Esophagus squamous epithelium (tissue), 5 donors: ENCODE measurements at regions not wholly inside any gene's neighbourhood (a gene's known extent, or its start where the extent isn't known, plus 50 kb on each side); places are given as distances from the start of the nearest gene placed in this dataset.

ENCODE experiments used
- DNase-seq: peaks from one replicate; lab custom pipeline; 2025; lab: John Stamatoyannopoulos, UW
- H3K27ac ChIP-seq, 4 donors: fragments of 200-600 bp; sonication (generic); one replicate each; pipeline ENCODE4 v1.5.1; 2016 to 2019; ENCODE audit warnings: mild to moderate bottlenecking in 1 of 4
- H3K27me3 ChIP-seq, 4 donors: fragments of 200-600 bp; sonication (generic); 1 replicate in 3 of 4; 2 replicates in 1 of 4; pipeline versions ENCODE4 v1.5.1 to v1.6.0; 2017 to 2021; ENCODE audit warnings: antibody characterized with exemption in 1 of 4
- H3K36me3 ChIP-seq, 3 donors: fragments of 200-600 bp; sonication (generic); one replicate each; pipeline ENCODE4 v1.5.1; 2016 to 2019
- H3K4me1 ChIP-seq, 3 donors: fragments of 200-600 bp; sonication (generic); one replicate each; pipeline ENCODE4 v1.5.1; 2017 to 2019
- H3K4me3 ChIP-seq, 4 donors: fragments of 200-600 bp; sonication (generic); 1 replicate in 3 of 4; 2 replicates in 1 of 4; pipeline ENCODE4 v1.5.1; 2016 to 2019; ENCODE audit warnings: mild to moderate bottlenecking in 2 of 4, moderate library complexity in 1 of 4
- H3K9me3 ChIP-seq, 3 donors: fragments of 200-600 bp; sonication (generic); one replicate each; pipeline ENCODE4 v1.5.1; 2016 to 2019
- POLR2A ChIP-seq, 4 donors: fragments of 450-650 bp; IDR thresholded peaks; one replicate each; pipeline ENCODE4 v1.6.1; 2017; ENCODE audit warnings: antibody characterized with exemption in 4 of 4, mild to moderate bottlenecking in 4 of 4, moderate library complexity in 3 of 4
- WGBS, 2 donors: methylation state at CpG; one replicate each; pipeline ENCODE4 v1.1.5; 2018; 5-methylcytosine and 5-hydroxymethylcytosine counted together
- intact Hi-C: fragments of 100-400 bp; cut with DNase I; formaldehyde crosslinking; loops from one replicate; pipeline ENCODE4 v1.15.0; 2022
- TF ChIP-seq, protein P1 (sequence below), 6 experiments: fragments of 450-650 bp in 4 of 6; fragments of 200-600 bp in 2 of 6; sonication (generic) in 2 of 6; IDR thresholded peaks; one replicate each; pipeline ENCODE4 v1.5.1; 2016 to 2019; ENCODE audit warnings: antibody characterized with exemption in 6 of 6, mild to moderate bottlenecking in 4 of 6, moderate library complexity in 4 of 6
- donor health status: DM: yes; HTN: yes; CAD: no.

DNA sequence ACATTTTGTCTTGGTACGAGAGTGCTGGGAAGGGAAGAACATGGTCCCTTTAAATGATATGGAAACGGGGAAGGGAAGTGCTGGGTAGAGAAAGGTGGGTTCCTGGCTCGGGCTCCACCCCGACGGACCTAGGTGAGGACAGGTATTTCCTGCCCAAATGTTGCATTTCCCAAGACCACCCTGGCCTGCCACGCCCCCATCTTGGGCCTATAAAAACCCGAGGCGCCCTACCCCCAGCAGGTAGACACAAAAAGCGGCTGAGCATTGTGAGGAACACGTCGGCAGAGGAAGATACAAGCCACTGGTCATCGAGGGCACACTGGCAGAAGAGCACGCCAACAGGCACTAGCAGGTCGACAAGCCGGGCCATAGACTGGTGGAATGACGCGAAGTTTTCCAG lies 99.4 kb downstream of the AASDHPPT start:
- 93 to 95% methylated on average over 13 to 16 of the region's 17 CpGs for WGBS, 2 donors
- Histone ChIP-seq H3K4me3 (no peak overlapping the region), H3K27me3 (no peaks in the 10 kb centered on the region), H3K27ac (no peak overlapping the region), H3K36me3 (no peaks in the 10 kb centered on the region), H3K9me3 (no peaks in the 10 kb centered on the region), H3K4me1 (peaks cover 0 to 42% (median 5%) of the 10 kb centered on the region in 3 donors)
- intact Hi-C loops = no loop called here
- DNase-seq = no peak
- TF ChIP-seq, protein P1, sequence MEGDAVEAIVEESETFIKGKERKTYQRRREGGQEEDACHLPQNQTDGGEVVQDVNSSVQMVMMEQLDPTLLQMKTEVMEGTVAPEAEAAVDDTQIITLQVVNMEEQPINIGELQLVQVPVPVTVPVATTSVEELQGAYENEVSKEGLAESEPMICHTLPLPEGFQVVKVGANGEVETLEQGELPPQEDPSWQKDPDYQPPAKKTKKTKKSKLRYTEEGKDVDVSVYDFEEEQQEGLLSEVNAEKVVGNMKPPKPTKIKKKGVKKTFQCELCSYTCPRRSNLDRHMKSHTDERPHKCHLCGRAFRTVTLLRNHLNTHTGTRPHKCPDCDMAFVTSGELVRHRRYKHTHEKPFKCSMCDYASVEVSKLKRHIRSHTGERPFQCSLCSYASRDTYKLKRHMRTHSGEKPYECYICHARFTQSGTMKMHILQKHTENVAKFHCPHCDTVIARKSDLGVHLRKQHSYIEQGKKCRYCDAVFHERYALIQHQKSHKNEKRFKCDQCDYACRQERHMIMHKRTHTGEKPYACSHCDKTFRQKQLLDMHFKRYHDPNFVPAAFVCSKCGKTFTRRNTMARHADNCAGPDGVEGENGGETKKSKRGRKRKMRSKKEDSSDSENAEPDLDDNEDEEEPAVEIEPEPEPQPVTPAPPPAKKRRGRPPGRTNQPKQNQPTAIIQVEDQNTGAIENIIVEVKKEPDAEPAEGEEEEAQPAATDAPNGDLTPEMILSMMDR (IDR thresholded peaks at IDR 0.05) = no peak
- no peak for TF ChIP-seq POLR2A (IDR thresholded peaks at IDR 0.05)

DNA sequence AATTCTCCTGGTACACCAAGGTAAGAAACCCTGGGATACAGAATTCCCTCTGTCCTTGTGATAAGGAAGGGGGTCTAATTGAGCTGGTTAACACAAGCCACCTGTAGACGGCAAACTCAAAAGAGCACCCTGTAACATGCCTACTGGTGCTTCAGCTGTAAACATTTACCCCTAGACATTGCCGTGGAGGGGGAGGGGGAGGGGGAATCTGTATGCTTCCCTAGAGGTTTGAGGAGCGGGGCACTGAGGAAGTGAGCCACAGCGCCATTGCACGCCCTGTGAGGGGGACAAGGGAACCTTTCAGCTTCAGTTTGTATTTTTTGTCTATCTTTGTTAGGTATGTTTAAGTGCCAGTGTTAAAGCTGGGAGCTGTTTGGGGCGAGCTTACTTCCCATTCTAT lies 99.8 kb downstream of the AASDHPPT start:
- TF ChIP-seq, protein P1 (IDR thresholded peaks at IDR 0.05) = no peak
- no peak for TF ChIP-seq POLR2A (IDR thresholded peaks at IDR 0.05)
- H3K4me3 ChIP-seq = no peak overlapping the region
- no peak for DNase-seq
- H3K27me3 ChIP-seq = no peaks in the 10 kb centered on the region
- no peaks in the 10 kb centered on the region for H3K36me3 ChIP-seq
- WGBS, 2 donors = 63 to 68% methylated on average over 6 of the region's 6 CpGs
- intact Hi-C loops = no loop called here
- H3K9me3 ChIP-seq = no peaks in the 10 kb centered on the region
- no peak overlapping the region for H3K27ac ChIP-seq
- H3K4me1 ChIP-seq = peaks cover 0 to 38% (median 5%) of the 10 kb centered on the region in 3 donors

- Histone ChIP-seq H3K4me1 (peaks cover 0 to 29% (median 0%) of the 10 kb centered on the region in 3 donors), H3K9me3 (no peaks in the 10 kb centered on the region), H3K27me3 (no peaks in the 10 kb centered on the region), H3K36me3 (no peaks in the 10 kb centered on the region), H3K4me3 (no peak overlapping the region), H3K27ac (no peak overlapping the region)
- intact Hi-C loops = no loop called here
- DNase-seq = no peak
- no peak for TF ChIP-seq POLR2A (IDR thresholded peaks at IDR 0.05)
- TF ChIP-seq, protein P1 (IDR thresholded peaks at IDR 0.05) = no peak
- WGBS, 2 donors = 30 to 44% methylated on average over 1 of the region's 1 CpG
Measured at GRCh38 chr11:106178361-106178760, 100.9 kb downstream of the AASDHPPT start.

GRCh38 chr11:106179048-106179447 lies 101.6 kb downstream of the AASDHPPT start:
- no peaks in the 10 kb centered on the region for H3K27me3 ChIP-seq
- 74 to 86% methylated on average over 1 of the region's 1 CpG for WGBS, 2 donors
- TF ChIP-seq, protein P1 (IDR thresholded peaks at IDR 0.05) = no peak
- no peak for TF ChIP-seq POLR2A (IDR thresholded peaks at IDR 0.05)
- H3K27ac ChIP-seq = no peak overlapping the region
- H3K4me1 ChIP-seq = peaks cover 0 to 24% (median 0%) of the 10 kb centered on the region in 3 donors
- no peak for DNase-seq
- no peaks in the 10 kb centered on the region for H3K36me3 ChIP-seq
- H3K4me3 ChIP-seq = no peak overlapping the region
- no peaks in the 10 kb centered on the region for H3K9me3 ChIP-seq
- intact Hi-C loops = no loop called here

DNA sequence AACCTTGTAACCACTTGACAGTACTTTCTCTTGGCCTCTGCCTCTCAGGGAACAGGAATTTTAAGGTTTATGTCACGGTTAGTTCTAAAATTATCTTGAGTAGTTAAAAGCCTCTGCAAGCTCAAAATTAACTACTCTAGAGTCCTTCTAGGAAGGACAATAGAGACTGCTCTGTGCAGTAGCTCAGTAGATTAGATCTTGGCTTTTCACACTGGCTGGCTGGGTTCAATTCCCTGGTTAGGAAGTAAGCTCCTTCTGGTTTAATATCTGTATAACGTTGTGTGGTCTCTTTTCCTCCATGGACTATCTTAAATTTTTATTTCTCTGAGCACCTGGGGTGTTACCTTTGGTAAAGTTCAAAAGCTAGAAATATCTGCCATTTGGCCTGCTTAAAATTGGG lies 109.2 kb downstream of the AASDHPPT start:
- WGBS, 2 donors = 60 to 78% methylated on average over 2 of the region's 2 CpGs
- intact Hi-C loops = no loop called here
- no peak for TF ChIP-seq POLR2A (IDR thresholded peaks at IDR 0.05)
- Histone ChIP-seq H3K27ac (no peak overlapping the region), H3K9me3 (no peaks in the 10 kb centered on the region), H3K36me3 (no peaks in the 10 kb centered on the region), H3K4me1 (no peaks in the 10 kb centered on the region), H3K4me3 (no peak overlapping the region), H3K27me3 (no peaks in the 10 kb centered on the region)
- DNase-seq = no peak
